OCI-LY1 (cell line): ENCODE measurements at regions not wholly inside any gene's neighbourhood (a gene's known extent, or its start where the extent isn't known, plus 50 kb on each side); places are given as distances from the start of the nearest gene placed in this dataset.

Experiments
- EZH2 ChIP-seq: fragments of 200-600 bp; sonication (generic), shearing (Covaris generic); IDR thresholded peaks from 2 replicates; pipeline ENCODE4 v1.8.0; 2017; ENCODE audit warnings: borderline replicate concordance, mixed run types, mild to moderate bottlenecking, antibody characterized with exemption, low read length, moderate library complexity, mixed read lengths
- TF ChIP-seq, protein P1 (sequence below): fragments of 200-600 bp; sonication (generic), shearing (Covaris generic); IDR thresholded peaks from 2 replicates; pipeline ENCODE4 v1.5.1; 2017; ENCODE audit warnings: mild to moderate bottlenecking, antibody characterized with exemption, low read length, moderate library complexity, mixed read lengths

DNA sequence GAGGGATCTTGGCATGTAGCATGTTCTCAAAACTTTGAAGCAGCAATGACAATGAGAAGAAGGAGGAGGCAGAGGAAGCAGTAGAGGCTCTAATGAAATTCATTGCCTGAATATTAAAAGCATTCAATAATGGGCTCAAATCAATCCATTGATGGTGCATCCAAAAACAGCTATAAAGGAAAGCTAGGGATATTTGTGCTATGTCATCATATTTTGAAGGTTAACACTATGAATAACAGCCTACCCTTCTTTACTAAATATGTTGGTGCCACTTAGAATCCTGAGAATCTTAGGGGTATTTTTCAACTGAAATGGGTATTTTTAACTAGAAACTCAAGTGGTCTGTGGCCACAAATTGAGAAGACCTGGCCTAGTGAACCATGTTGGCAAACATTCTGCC lies 153.7 kb downstream of the SETD4 start:
- TF ChIP-seq, protein P1, sequence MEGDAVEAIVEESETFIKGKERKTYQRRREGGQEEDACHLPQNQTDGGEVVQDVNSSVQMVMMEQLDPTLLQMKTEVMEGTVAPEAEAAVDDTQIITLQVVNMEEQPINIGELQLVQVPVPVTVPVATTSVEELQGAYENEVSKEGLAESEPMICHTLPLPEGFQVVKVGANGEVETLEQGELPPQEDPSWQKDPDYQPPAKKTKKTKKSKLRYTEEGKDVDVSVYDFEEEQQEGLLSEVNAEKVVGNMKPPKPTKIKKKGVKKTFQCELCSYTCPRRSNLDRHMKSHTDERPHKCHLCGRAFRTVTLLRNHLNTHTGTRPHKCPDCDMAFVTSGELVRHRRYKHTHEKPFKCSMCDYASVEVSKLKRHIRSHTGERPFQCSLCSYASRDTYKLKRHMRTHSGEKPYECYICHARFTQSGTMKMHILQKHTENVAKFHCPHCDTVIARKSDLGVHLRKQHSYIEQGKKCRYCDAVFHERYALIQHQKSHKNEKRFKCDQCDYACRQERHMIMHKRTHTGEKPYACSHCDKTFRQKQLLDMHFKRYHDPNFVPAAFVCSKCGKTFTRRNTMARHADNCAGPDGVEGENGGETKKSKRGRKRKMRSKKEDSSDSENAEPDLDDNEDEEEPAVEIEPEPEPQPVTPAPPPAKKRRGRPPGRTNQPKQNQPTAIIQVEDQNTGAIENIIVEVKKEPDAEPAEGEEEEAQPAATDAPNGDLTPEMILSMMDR: no peak
- no peak for TF ChIP-seq EZH2
